Karpas-422 (cell line): ENCODE measurements at regions not wholly inside any gene's neighbourhood (a gene's known extent, or its start where the extent isn't known, plus 50 kb on each side); places are given as distances from the start of the nearest gene placed in this dataset.

Source experiments
- DNase-seq: peaks from one replicate; pipeline ENCODE4 v3.0.0-alpha.2; 2015
- H2AFZ ChIP-seq: fragments of 200-600 bp; sonication (generic); 2 replicates; pipeline ENCODE4 v1.6.1; 2014; ENCODE audit warnings: antibody characterized with exemption, low read length, mixed read lengths
- H3K27ac ChIP-seq: fragments of 200-600 bp; sonication (generic); 2 replicates; pipeline ENCODE4 v1.5.1; 2014; ENCODE audit warnings: mild to moderate bottlenecking, low read length, moderate library complexity
- H3K27me3 ChIP-seq: fragments of 200-600 bp; sonication (generic); 2 replicates; pipeline ENCODE4 v1.6.1; 2014; ENCODE audit warnings: low read length, mixed read lengths
- H3K36me3 ChIP-seq: fragments of 200-600 bp; sonication (generic); 2 replicates; pipeline ENCODE4 v1.6.1; 2014; ENCODE audit warnings: low read length, mixed read lengths; ENCODE audit not compliant: insufficient read depth
- H3K4me1 ChIP-seq: fragments of 200-600 bp; sonication (generic); 2 replicates; pipeline ENCODE4 v1.6.1; 2014; ENCODE audit warnings: mild to moderate bottlenecking, low read length, mixed read lengths
- H3K4me2 ChIP-seq: fragments of 200-600 bp; sonication (generic); 2 replicates; pipeline ENCODE4 v1.6.1; 2014; ENCODE audit warnings: low read length, low read depth, mild to moderate bottlenecking; ENCODE audit not compliant: poor library complexity, severe bottlenecking
- H3K4me3 ChIP-seq: fragments of 200-600 bp; sonication (generic); 2 replicates; pipeline ENCODE4 v1.5.1; 2014; ENCODE audit warnings: mild to moderate bottlenecking, antibody characterized with exemption, low read length, mixed read lengths
- H3K79me2 ChIP-seq: fragments of 200-600 bp; sonication (generic); 2 replicates; pipeline ENCODE4 v1.6.1; 2014; ENCODE audit warnings: mild to moderate bottlenecking, low read length, mixed read lengths
- H3K9ac ChIP-seq: fragments of 200-600 bp; sonication (generic); 2 replicates; pipeline ENCODE4 v1.6.0; 2014; ENCODE audit warnings: low read length
- H3K9me2 ChIP-seq: fragments of 200-600 bp; sonication (generic), shearing (Covaris generic); replicated peaks from 2 replicates; pipeline ENCODE4 v1.6.0; 2014; ENCODE audit warnings: mild to moderate bottlenecking, low read length, moderate library complexity; ENCODE audit not compliant: insufficient read depth
- H3K9me3 ChIP-seq: fragments of 300-700, 200-600 bp; sonication (generic); 2 replicates; pipeline ENCODE4 v1.6.1; 2014; ENCODE audit warnings: low read length, mixed read lengths
- H4K20me1 ChIP-seq: fragments of 200-600 bp; sonication (generic); 2 replicates; pipeline ENCODE4 v1.6.1; 2014; ENCODE audit warnings: mild to moderate bottlenecking, antibody characterized with exemption, low read length, low read depth; ENCODE audit not compliant: insufficient read depth

- Histone ChIP-seq H3K9me3 (no peaks in the 10 kb centered on the region), H3K4me3 (no peak overlapping the region), H3K27ac (no peak overlapping the region), H4K20me1 (no peaks in the 10 kb centered on the region), H3K4me1 (peaks cover 4% of the 10 kb centered on the region), H3K27me3 (no peaks in the 10 kb centered on the region), H3K79me2 (no peaks in the 10 kb centered on the region), H2AFZ (no peak overlapping the region), H3K36me3 (no peaks in the 10 kb centered on the region), H3K4me2 (no peak overlapping the region), H3K9me2 (no peaks in the 10 kb centered on the region), H3K9ac (no peak overlapping the region)
- no peak for DNase-seq
These were observed 247.5 kb downstream of the MBNL1 start for GRCh38 chr3:152516216-152516615.

- H2AFZ ChIP-seq, result no peak overlapping the region
- H3K9me2 ChIP-seq, result no peaks in the 10 kb centered on the region
These were observed 248.8 kb downstream of the MBNL1 start for GRCh38 chr3:152517502-152517901.

DNA sequence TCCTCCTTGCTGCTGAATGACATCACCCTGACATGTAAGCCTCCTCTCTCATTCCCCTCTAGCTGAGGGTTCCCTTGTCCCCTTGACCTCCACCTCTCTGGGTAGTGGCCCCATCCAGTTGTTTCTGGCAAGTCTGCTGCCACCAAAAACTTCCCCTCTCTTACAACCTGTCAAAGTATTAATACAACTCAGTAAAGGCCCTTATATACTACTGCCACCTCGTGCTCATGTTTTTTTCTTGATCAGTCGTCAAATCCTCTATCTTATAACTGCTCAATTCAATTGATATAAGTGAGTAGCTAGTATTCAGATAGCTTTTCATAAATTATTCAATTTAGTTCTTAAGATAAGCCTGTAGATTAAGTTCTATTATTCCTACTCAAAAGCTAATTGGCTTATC is 249.6 kb downstream of the MBNL1 start:
- Histone ChIP-seq H4K20me1 (no peaks in the 10 kb centered on the region), H3K9ac (no peak overlapping the region), H3K9me3 (no peaks in the 10 kb centered on the region), H3K27me3 (no peaks in the 10 kb centered on the region), H3K9me2 (no peaks in the 10 kb centered on the region), H2AFZ (no peak overlapping the region), H3K4me1 (peaks cover 4% of the 10 kb centered on the region), H3K79me2 (no peaks in the 10 kb centered on the region), H3K4me3 (no peak overlapping the region), H3K36me3 (no peaks in the 10 kb centered on the region), H3K4me2 (no peak overlapping the region), H3K27ac (no peak overlapping the region)
- DNase-seq, result no peak

More at GRCh38 chr3:152517502-152517901, 248.8 kb downstream of the MBNL1 start:
- DNase-seq, result no peak
- Histone ChIP-seq H3K4me3 (no peak overlapping the region), H3K36me3 (no peaks in the 10 kb centered on the region), H4K20me1 (no peaks in the 10 kb centered on the region), H3K9ac (no peak overlapping the region), H3K79me2 (no peaks in the 10 kb centered on the region), H3K27me3 (no peaks in the 10 kb centered on the region), H3K4me1 (peaks cover 4% of the 10 kb centered on the region), H3K27ac (no peak overlapping the region), H3K9me3 (no peaks in the 10 kb centered on the region), H3K4me2 (no peak overlapping the region)

- Histone ChIP-seq H3K27ac (no peak overlapping the region), H2AFZ (no peak overlapping the region), H3K9me3 (no peaks in the 10 kb centered on the region), H4K20me1 (no peaks in the 10 kb centered on the region), H3K9ac (no peak overlapping the region), H3K4me3 (no peak overlapping the region), H3K4me1 (peaks cover 4% of the 10 kb centered on the region), H3K9me2 (no peaks in the 10 kb centered on the region), H3K27me3 (no peaks in the 10 kb centered on the region), H3K36me3 (no peaks in the 10 kb centered on the region), H3K4me2 (no peak overlapping the region), H3K79me2 (no peaks in the 10 kb centered on the region)
- DNase-seq, result no peak
These were observed 250.6 kb downstream of the MBNL1 start for GRCh38 chr3:152519376-152519775.

- Histone ChIP-seq H3K27ac (no peak overlapping the region), H3K79me2 (no peaks in the 10 kb centered on the region), H3K4me2 (no peak overlapping the region), H4K20me1 (no peaks in the 10 kb centered on the region), H3K4me3 (no peak overlapping the region), H3K4me1 (no peaks in the 10 kb centered on the region), H3K27me3 (no peaks in the 10 kb centered on the region), H3K9me2 (no peaks in the 10 kb centered on the region), H3K9ac (no peak overlapping the region), H3K36me3 (no peaks in the 10 kb centered on the region), H2AFZ (no peak overlapping the region), H3K9me3 (no peaks in the 10 kb centered on the region)
- DNase-seq, result no peak
These were observed 253.3 kb downstream of the MBNL1 start for GRCh38 chr3:152522036-152522435.

GRCh38 chr3:152524198-152525140 is 255.7 kb downstream of the MBNL1 start:
- DNase-seq, result peak; percentile 82
- Histone ChIP-seq H3K79me2 (no peaks in the 10 kb centered on the region), H3K27me3 (no peaks in the 10 kb centered on the region), H3K9me2 (no peaks in the 10 kb centered on the region), H3K9me3 (no peaks in the 10 kb centered on the region), H3K4me2 (no peak overlapping the region), H3K4me1 (0 out of 2 replicates have a peak, but pooled peaks cover 3% of the 10 kb centered on the region), H2AFZ (no peak overlapping the region), H3K27ac (no peak overlapping the region), H3K9ac (no peak overlapping the region), H3K36me3 (no peaks in the 10 kb centered on the region), H3K4me3 (no peak overlapping the region), H4K20me1 (no peaks in the 10 kb centered on the region)

DNA sequence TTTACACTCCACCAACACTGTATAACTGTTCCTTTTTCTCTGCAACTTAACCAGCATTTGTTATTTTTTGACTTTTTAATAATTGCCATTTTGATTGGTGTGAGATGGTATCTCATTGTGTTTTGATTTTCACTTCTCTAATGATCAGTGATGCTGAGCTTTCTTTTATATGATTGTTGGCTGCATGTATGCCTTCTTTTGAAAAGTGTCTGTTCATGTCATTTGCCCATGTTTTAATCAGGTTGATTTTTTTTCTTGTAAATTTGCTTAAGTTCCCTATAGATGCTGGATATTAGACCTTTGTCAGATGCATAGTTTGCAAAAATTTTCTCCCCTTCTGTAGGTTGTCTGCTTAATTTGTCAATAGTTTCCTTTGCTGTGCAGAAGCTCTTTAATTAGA is 263.0 kb downstream of the MBNL1 start:
- H3K4me2 ChIP-seq, result no peak overlapping the region
- H3K4me1 ChIP-seq, result 0 out of 2 replicates have a peak, but pooled peaks cover 3% of the 10 kb centered on the region
- H3K9me3 ChIP-seq, result no peaks in the 10 kb centered on the region
- no peak overlapping the region for H3K4me3 ChIP-seq
- no peaks in the 10 kb centered on the region for H4K20me1 ChIP-seq
- no peak overlapping the region for H3K9ac ChIP-seq
- H3K27ac ChIP-seq, result no peak overlapping the region
- no peaks in the 10 kb centered on the region for H3K36me3 ChIP-seq
- no peaks in the 10 kb centered on the region for H3K27me3 ChIP-seq
- no peak overlapping the region for H2AFZ ChIP-seq
- no peaks in the 10 kb centered on the region for H3K79me2 ChIP-seq
- no peak for DNase-seq
- no peaks in the 10 kb centered on the region for H3K9me2 ChIP-seq

DNA sequence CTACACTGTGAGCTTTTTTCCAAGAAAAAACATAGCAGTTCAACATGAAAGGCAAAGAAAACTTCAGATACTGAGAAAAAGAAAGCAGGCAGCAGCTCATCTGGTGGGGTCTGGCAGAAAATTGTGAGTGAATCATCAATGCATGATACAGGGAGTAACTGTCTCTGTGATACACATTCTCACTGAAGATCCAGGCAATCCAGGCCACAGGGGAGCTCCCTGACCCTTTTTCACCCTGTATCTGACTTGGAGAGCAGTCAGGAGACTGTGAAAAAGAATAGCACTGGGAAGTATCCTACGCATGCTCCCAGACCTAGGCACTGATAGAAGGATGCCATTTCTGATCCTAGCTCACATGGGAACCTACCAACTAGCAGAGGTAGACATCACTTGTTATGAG is 269.8 kb downstream of the MBNL1 start:
- Histone ChIP-seq H3K9me2 (no peaks in the 10 kb centered on the region), H3K4me3 (no peak overlapping the region), H3K36me3 (no peaks in the 10 kb centered on the region), H3K4me1 (no peaks in the 10 kb centered on the region), H3K79me2 (no peaks in the 10 kb centered on the region), H4K20me1 (no peaks in the 10 kb centered on the region), H3K4me2 (no peak overlapping the region), H3K9me3 (no peaks in the 10 kb centered on the region), H3K27me3 (no peaks in the 10 kb centered on the region), H3K27ac (no peak overlapping the region), H2AFZ (no peak overlapping the region), H3K9ac (no peak overlapping the region)
- no peak for DNase-seq
